NT2/D1 (cell line): ENCODE measurements at regions not wholly inside any gene's neighbourhood (a gene's known extent, or its start where the extent isn't known, plus 50 kb on each side); places are given as distances from the start of the nearest gene placed in this dataset.

ENCODE experiments used
- DNase-seq: peaks from one replicate; pipeline ENCODE4 v3.0.0-alpha.2; 2011; ENCODE audit warnings: low read depth, low spot score
- H3K27me3 ChIP-seq: 2 replicates; pipeline ENCODE4 v1.6.0; 2011; ENCODE audit warnings: mild to moderate bottlenecking; ENCODE audit not compliant: insufficient read length, insufficient read depth
- H3K36me3 ChIP-seq: 2 replicates; pipeline ENCODE4 v1.6.1; 2011; ENCODE audit warnings: mild to moderate bottlenecking, low read length, mixed read lengths; ENCODE audit not compliant: insufficient read depth, insufficient read length
- H3K4me1 ChIP-seq: 2 replicates; pipeline ENCODE4 v1.5.1; 2011; ENCODE audit not compliant: insufficient read depth, insufficient read length
- H3K4me3 ChIP-seq: 2 replicates; pipeline ENCODE4 v1.5.1; 2011; ENCODE audit warnings: low read depth; ENCODE audit not compliant: insufficient read length
- H3K9ac ChIP-seq: 2 replicates; pipeline ENCODE4 v1.6.0; 2011; ENCODE audit warnings: low read depth; ENCODE audit not compliant: insufficient read length
- H3K9me3 ChIP-seq: 2 replicates; pipeline ENCODE4 v1.5.1; 2011; ENCODE audit warnings: mild to moderate bottlenecking, low read length; ENCODE audit not compliant: insufficient read depth
- SUZ12 ChIP-seq: IDR thresholded peaks from 2 replicates; pipeline ENCODE4 v1.6.1; 2011; ENCODE audit not compliant: insufficient read length, insufficient read depth; ENCODE audit errors: extremely low read depth
- YY1 ChIP-seq: IDR thresholded peaks from 2 replicates; pipeline ENCODE4 v1.6.1; 2011; ENCODE audit not compliant: insufficient read length, insufficient read depth
- ZNF274 ChIP-seq: IDR thresholded peaks from 2 replicates; pipeline ENCODE4 v1.6.1; 2011; ENCODE audit warnings: mild to moderate bottlenecking, low read depth, low read length

GRCh38 chrX:9414416-9414815 lies 50.4 kb upstream of the TBL1X start:
- TF ChIP-seq ZNF274, result no peak
- TF ChIP-seq SUZ12, result no peak
- TF ChIP-seq YY1, result no peak
- Histone ChIP-seq H3K27me3 (no peaks in the 10 kb centered on the region), H3K4me1 (no peaks in the 10 kb centered on the region), H3K36me3 (no peaks in the 10 kb centered on the region), H3K9me3 (no peaks in the 10 kb centered on the region), H3K9ac (no peak overlapping the region), H3K4me3 (no peak overlapping the region)
- DNase-seq, result no peak
